IMR-90 (cell line): ENCODE measurements at regions not wholly inside any gene's neighbourhood (a gene's known extent, or its start where the extent isn't known, plus 50 kb on each side); places are given as distances from the start of the nearest gene placed in this dataset.
A peak's percentile ranks its signal among the peaks of the same experiment; 100 is the strongest.

Experiments used
- ATAC-seq: fragments of 200-7000 bp; cut with Tn5 transposase; 2 replicates; pipeline ENCODE4 v1.9.1; 2020; ENCODE audit warnings: low read depth, mild to moderate bottlenecking, moderate library complexity
- BruUV-seq: library from RNA; stranded (reverse); fragments of 400-500 nt; replicated peaks from 2 replicates; lab custom pipeline; 2021; lab: Mats Ljungman, UMichigan
- CTCF ChIA-PET: fragments of 300-600 bp; formaldehyde crosslinking; extraction: SDS; loops from one replicate; lab custom pipeline; 2021; ENCODE audit warnings: antibody characterized with exemption; lab: Yijun Ruan, JAX
- POLR2A ChIA-PET: fragments of 300-600 bp; sonication (Branson Sonifier 250); formaldehyde crosslinking; loops from one replicate; lab custom pipeline; 2022; ENCODE audit warnings: antibody characterized with exemption; ENCODE audit not compliant: unreplicated experiment; lab: Charles Lee
- DNase-seq: peaks from one replicate; pipeline ENCODE4 v3.0.0; 2013
- H2AFZ ChIP-seq: replicated peaks from 2 replicates; pipeline ENCODE3; 2013; ENCODE audit warnings: low read length, mild to moderate bottlenecking; ENCODE audit not compliant: poor library complexity
- H2AK5ac ChIP-seq: 2 replicates; pipeline ENCODE4 v1.6.1; 2013; ENCODE audit warnings: low read depth, low read length, inconsistent platforms
- H2AK9ac ChIP-seq: replicated peaks from 2 replicates; pipeline ENCODE3; 2013; ENCODE audit warnings: mild to moderate bottlenecking, low read depth, low read length, moderate library complexity; ENCODE audit not compliant: poor library complexity
- H2BK120ac ChIP-seq: 2 replicates; pipeline ENCODE4 v1.6.1; 2013; ENCODE audit warnings: low read depth, low read length, inconsistent platforms
- H2BK15ac ChIP-seq: 3 replicates; pipeline ENCODE4 v1.6.1; 2013; ENCODE audit warnings: low read depth, low read length, inconsistent platforms
- H2BK20ac ChIP-seq: 2 replicates; pipeline ENCODE4 v1.6.1; 2013; ENCODE audit warnings: low read depth, mild to moderate bottlenecking, inconsistent platforms, low read length, moderate library complexity
- H2BK5ac ChIP-seq: 2 replicates; pipeline ENCODE4 v1.6.1; 2013; ENCODE audit warnings: mild to moderate bottlenecking, low read depth, low read length, inconsistent platforms; ENCODE audit not compliant: poor library complexity, severe bottlenecking
- H3K14ac ChIP-seq: replicated peaks from 2 replicates; pipeline ENCODE4 v1.6.1; 2013; ENCODE audit warnings: low read depth, low read length, inconsistent platforms
- H3K18ac ChIP-seq: 2 replicates; pipeline ENCODE4 v1.6.1; 2013; ENCODE audit warnings: low read depth, low read length, control low read depth
- H3K23ac ChIP-seq: 2 replicates; pipeline ENCODE4 v1.6.1; 2013; ENCODE audit warnings: low read depth, low read length, inconsistent platforms
- H3K27ac ChIP-seq: 2 replicates; pipeline ENCODE4 v1.5.1; 2013; ENCODE audit warnings: mild to moderate bottlenecking, control low read depth, low read length; ENCODE audit not compliant: insufficient read depth
- H3K27me3 ChIP-seq: 2 replicates; pipeline ENCODE4 v1.6.1; 2013; ENCODE audit warnings: low read length; ENCODE audit not compliant: control insufficient read depth, insufficient read depth
- H3K36me3 ChIP-seq: 2 replicates; pipeline ENCODE4 v1.6.1; 2013; ENCODE audit warnings: low read length, mixed read lengths; ENCODE audit not compliant: control insufficient read depth, insufficient read depth
- H3K4ac ChIP-seq: 2 replicates; pipeline ENCODE4 v1.6.1; 2013; ENCODE audit warnings: low read depth, low read length, inconsistent platforms
- H3K4me1 ChIP-seq: 2 replicates; pipeline ENCODE4 v1.6.1; 2013; ENCODE audit warnings: low read length, mixed read lengths; ENCODE audit not compliant: control insufficient read depth, insufficient read depth
- H3K4me2 ChIP-seq: 2 replicates; pipeline ENCODE4 v1.6.1; 2013; ENCODE audit warnings: low read depth, mild to moderate bottlenecking, control low read depth, low read length, moderate library complexity
- H3K4me3 ChIP-seq: 2 replicates; pipeline ENCODE4 v1.5.1; 2013; ENCODE audit warnings: low read depth, mild to moderate bottlenecking, control low read depth, low read length, moderate library complexity; ENCODE audit not compliant: insufficient read depth
- H3K56ac ChIP-seq: 2 replicates; pipeline ENCODE4 v1.6.1; 2013; ENCODE audit warnings: low read length, inconsistent platforms; ENCODE audit not compliant: insufficient read depth; ENCODE audit errors: extremely low read depth
- H3K79me1 ChIP-seq, 2 experiments: 2 replicates each; pipeline ENCODE4 v1.6.1; 2013; ENCODE audit warnings: low read length in 2 of 2, inconsistent platforms in 1 of 2, low read depth in 1 of 2
- H3K9ac ChIP-seq: 2 replicates; pipeline ENCODE4 v1.6.1; 2013; ENCODE audit warnings: low read depth, low read length, control low read depth
- H3K9me1 ChIP-seq: 2 replicates; pipeline ENCODE4 v1.6.1; 2013; ENCODE audit warnings: low read length, inconsistent platforms; ENCODE audit not compliant: insufficient read depth
- H3K9me3 ChIP-seq: 2 replicates; pipeline ENCODE4 v1.6.1; 2013; ENCODE audit warnings: low read length; ENCODE audit not compliant: control insufficient read depth, insufficient read depth
- H4K20me1 ChIP-seq: 2 replicates; pipeline ENCODE4 v1.6.1; 2013; ENCODE audit warnings: low read length, inconsistent platforms; ENCODE audit not compliant: insufficient read depth
- H4K5ac ChIP-seq: 2 replicates; pipeline ENCODE4 v1.6.1; 2013; ENCODE audit warnings: mild to moderate bottlenecking, low read depth, low read length, control low read depth
- H4K8ac ChIP-seq, 2 experiments: 2 replicates each; pipeline ENCODE4 v1.6.1; 2013; ENCODE audit warnings: low read depth in 2 of 2, low read length in 2 of 2, control low read depth in 1 of 2, inconsistent platforms in 1 of 2
- H4K91ac ChIP-seq: 2 replicates; pipeline ENCODE4 v1.6.1; 2013; ENCODE audit warnings: low read depth, low read length, inconsistent platforms; ENCODE audit not compliant: insufficient read depth
- BHLHE40 ChIP-seq: fragments of 150-350 bp; IDR thresholded peaks from 2 replicates; pipeline ENCODE4 v1.6.1; 2016; ENCODE audit warnings: mild to moderate bottlenecking, low read depth, low read length
- CEBPB ChIP-seq: IDR thresholded peaks from 2 replicates; pipeline ENCODE4 v1.6.1; 2012; ENCODE audit warnings: low read depth, low read length, improper control_type of control experiment
- CHD1 ChIP-seq: IDR thresholded peaks from 2 replicates; pipeline ENCODE4 v1.6.1; 2012; ENCODE audit warnings: low read depth, low read length, improper control_type of control experiment
- FOS ChIP-seq: fragments of 150-350 bp; IDR thresholded peaks from 2 replicates; pipeline ENCODE4 v1.6.1; 2016; ENCODE audit warnings: low read depth, low read length
- MAFK ChIP-seq: IDR thresholded peaks from 2 replicates; pipeline ENCODE4 v1.6.1; 2012; ENCODE audit warnings: low read depth, low read length, improper control_type of control experiment
- MAZ ChIP-seq: IDR thresholded peaks from 2 replicates; pipeline ENCODE4 v1.6.1; 2012; ENCODE audit warnings: low read depth, mild to moderate bottlenecking, low read length, improper control_type of control experiment, moderate library complexity, borderline replicate concordance
- MXI1 ChIP-seq: IDR thresholded peaks from 2 replicates; pipeline ENCODE4 v1.6.1; 2012; ENCODE audit warnings: low read depth, mild to moderate bottlenecking, low read length, moderate library complexity, borderline replicate concordance
- NFE2L2 ChIP-seq: fragments of 150-350 bp; IDR thresholded peaks from 2 replicates; pipeline ENCODE4 v1.6.1; 2016; ENCODE audit warnings: low read depth, mild to moderate bottlenecking, low read length
- POLR2A ChIP-seq: IDR thresholded peaks from 2 replicates; pipeline ENCODE4 v1.6.1; 2012; ENCODE audit warnings: mild to moderate bottlenecking, low read depth, low read length
- RAD21 ChIP-seq: IDR thresholded peaks from 2 replicates; pipeline ENCODE4 v1.6.1; 2012; ENCODE audit warnings: low read length, improper control_type of control experiment
- RCOR1 ChIP-seq: IDR thresholded peaks from 2 replicates; pipeline ENCODE4 v1.6.1; 2012; ENCODE audit warnings: mild to moderate bottlenecking, low read length, improper control_type of control experiment; ENCODE audit not compliant: insufficient replicate concordance
- RFX5 ChIP-seq: IDR thresholded peaks from 2 replicates; pipeline ENCODE4 v1.8.0; 2012; ENCODE audit warnings: low read depth, mild to moderate bottlenecking, low read length, moderate library complexity
- SMC3 ChIP-seq: fragments of 150-350 bp; IDR thresholded peaks from 2 replicates; pipeline ENCODE4 v1.6.1; 2016; ENCODE audit warnings: low read depth, mild to moderate bottlenecking, antibody characterized with exemption, low read length, moderate library complexity
- WGBS, 2 experiments: methylation state at CpG; one replicate each; pipeline versions ENCODE4 v1.1.5 to v1.1.7; 2013; ENCODE audit warnings: missing lambda C conversion rate in 2 of 2; ENCODE audit not compliant: insufficient read length in 1 of 2; ENCODE audit errors: extremely low coverage in 2 of 2; 5-methylcytosine and 5-hydroxymethylcytosine counted together
- dilution Hi-C: fragments of 300-500 bp; cut with HindIII; formaldehyde crosslinking; loops from one replicate; pipeline ENCODE4 v1.14.3; 2018; ENCODE audit warnings: low sequenced_read_pairs; ENCODE audit not compliant: unreplicated experiment
- in situ Hi-C: fragments of 300-500 bp; cut with MboI; formaldehyde crosslinking; loops from 3 replicates; pipeline ENCODE4 v1.14.3; 2019; ENCODE audit warnings: low sequenced_read_pairs, inconsistent platforms, mixed read lengths
- intact Hi-C: fragments of 100-400 bp; cut with micrococcal nuclease; formaldehyde crosslinking; loops from 2 replicates; pipeline ENCODE4 v1.10.0; 2022
- TF ChIP-seq, protein P1 (sequence below): fragments of 150-350 bp; IDR thresholded peaks from 2 replicates; pipeline ENCODE4 v1.6.1; 2017; ENCODE audit warnings: mild to moderate bottlenecking, antibody characterized with exemption, low read length, low read depth
- TF ChIP-seq, protein P2 (sequence below): fragments of 150-350 bp; IDR thresholded peaks from 2 replicates; pipeline ENCODE4 v1.6.1; 2016; ENCODE audit warnings: low read depth, mild to moderate bottlenecking, low read length, moderate library complexity, borderline replicate concordance
- TF ChIP-seq, protein P3 (sequence below): conservative IDR thresholded peaks from 2 replicates; pipeline ENCODE4 v1.5.1; 2012; ENCODE audit warnings: mild to moderate bottlenecking, low read depth, low read length, improper control_type of control experiment

- Histone ChIP-seq H3K36me3 (no peaks in the 10 kb centered on the region), H3K4ac (no peak overlapping the region), H3K9ac (no peak overlapping the region), H2BK15ac (no peak overlapping the region), H3K4me2 (no peak overlapping the region), H3K4me3 (no peak overlapping the region), H4K20me1 (no peaks in the 10 kb centered on the region), H3K4me1 (peaks cover 2% of the 10 kb centered on the region), H2BK120ac (no peak overlapping the region), H2AK9ac (peak overlapping the region; percentile 16), H3K9me3 (peaks cover 3% of the 10 kb centered on the region; the same call in 1 of the 2 replicates), H2BK5ac (no peak overlapping the region), H2AK5ac (no peak overlapping the region), H3K14ac (no peak overlapping the region), H4K5ac (no peak overlapping the region), H4K91ac (no peak overlapping the region), H3K23ac (no peak overlapping the region), H3K18ac (no peak overlapping the region), H3K9me1 (no peaks in the 10 kb centered on the region; the same call in 1 of the 2 replicates), H3K56ac (no peak overlapping the region), H2AFZ (no peak overlapping the region), H3K27ac (no peak overlapping the region), H3K27me3 (no peaks in the 10 kb centered on the region), H3K79me1 (no peaks in the 10 kb centered on the region), H2BK20ac (no peak overlapping the region), H4K8ac (no peak overlapping the region)
- DNase-seq: no peak
- whole genome bisulfite sequencing, 2 experiments: 100% methylated on average over 3 of the region's 4 CpGs; no CpG with 5 or more reads in 1 of the 2 experiments
- no TSS peak for BruUV-seq
- in situ Hi-C loops: no loop called here
- no peak for ATAC-seq
- ChIA-PET CTCF (no interaction called here), POLR2A (no interaction called here)
- intact Hi-C loops: no loop called here
- TF ChIP-seq, protein P1, sequence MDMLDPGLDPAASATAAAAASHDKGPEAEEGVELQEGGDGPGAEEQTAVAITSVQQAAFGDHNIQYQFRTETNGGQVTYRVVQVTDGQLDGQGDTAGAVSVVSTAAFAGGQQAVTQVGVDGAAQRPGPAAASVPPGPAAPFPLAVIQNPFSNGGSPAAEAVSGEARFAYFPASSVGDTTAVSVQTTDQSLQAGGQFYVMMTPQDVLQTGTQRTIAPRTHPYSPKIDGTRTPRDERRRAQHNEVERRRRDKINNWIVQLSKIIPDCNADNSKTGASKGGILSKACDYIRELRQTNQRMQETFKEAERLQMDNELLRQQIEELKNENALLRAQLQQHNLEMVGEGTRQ: no peak
- no peak for TF ChIP-seq BHLHE40
- TF ChIP-seq SMC3: no peak
- TF ChIP-seq, protein P2, sequence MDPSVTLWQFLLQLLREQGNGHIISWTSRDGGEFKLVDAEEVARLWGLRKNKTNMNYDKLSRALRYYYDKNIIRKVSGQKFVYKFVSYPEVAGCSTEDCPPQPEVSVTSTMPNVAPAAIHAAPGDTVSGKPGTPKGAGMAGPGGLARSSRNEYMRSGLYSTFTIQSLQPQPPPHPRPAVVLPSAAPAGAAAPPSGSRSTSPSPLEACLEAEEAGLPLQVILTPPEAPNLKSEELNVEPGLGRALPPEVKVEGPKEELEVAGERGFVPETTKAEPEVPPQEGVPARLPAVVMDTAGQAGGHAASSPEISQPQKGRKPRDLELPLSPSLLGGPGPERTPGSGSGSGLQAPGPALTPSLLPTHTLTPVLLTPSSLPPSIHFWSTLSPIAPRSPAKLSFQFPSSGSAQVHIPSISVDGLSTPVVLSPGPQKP: no peak
- TF ChIP-seq RFX5: no peak
- no peak for TF ChIP-seq MAFK
- TF ChIP-seq RCOR1: no peak
- no peak for TF ChIP-seq MXI1
- TF ChIP-seq MAZ: no peak
- TF ChIP-seq CHD1: no peak
- TF ChIP-seq FOS: no peak
- TF ChIP-seq RAD21: no peak
- TF ChIP-seq, protein P3, sequence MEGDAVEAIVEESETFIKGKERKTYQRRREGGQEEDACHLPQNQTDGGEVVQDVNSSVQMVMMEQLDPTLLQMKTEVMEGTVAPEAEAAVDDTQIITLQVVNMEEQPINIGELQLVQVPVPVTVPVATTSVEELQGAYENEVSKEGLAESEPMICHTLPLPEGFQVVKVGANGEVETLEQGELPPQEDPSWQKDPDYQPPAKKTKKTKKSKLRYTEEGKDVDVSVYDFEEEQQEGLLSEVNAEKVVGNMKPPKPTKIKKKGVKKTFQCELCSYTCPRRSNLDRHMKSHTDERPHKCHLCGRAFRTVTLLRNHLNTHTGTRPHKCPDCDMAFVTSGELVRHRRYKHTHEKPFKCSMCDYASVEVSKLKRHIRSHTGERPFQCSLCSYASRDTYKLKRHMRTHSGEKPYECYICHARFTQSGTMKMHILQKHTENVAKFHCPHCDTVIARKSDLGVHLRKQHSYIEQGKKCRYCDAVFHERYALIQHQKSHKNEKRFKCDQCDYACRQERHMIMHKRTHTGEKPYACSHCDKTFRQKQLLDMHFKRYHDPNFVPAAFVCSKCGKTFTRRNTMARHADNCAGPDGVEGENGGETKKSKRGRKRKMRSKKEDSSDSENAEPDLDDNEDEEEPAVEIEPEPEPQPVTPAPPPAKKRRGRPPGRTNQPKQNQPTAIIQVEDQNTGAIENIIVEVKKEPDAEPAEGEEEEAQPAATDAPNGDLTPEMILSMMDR: no peak
- TF ChIP-seq NFE2L2: no peak
- no peak for TF ChIP-seq POLR2A
- no peak for TF ChIP-seq CEBPB
- dilution Hi-C loops: no loop called here
Measured at GRCh38 chr7:22913158-22913557, 90.5 kb upstream of the TOMM7 start.
